GM21723 (cell line): ENCODE measurements at regions not wholly inside any gene's neighbourhood (a gene's known extent, or its start where the extent isn't known, plus 50 kb on each side); places are given as distances from the start of the nearest gene placed in this dataset.
A peak's percentile ranks its signal among the peaks of the same experiment; 100 is the strongest.
"Not testable (repeated sequence)": the region's sequence is repeated elsewhere in the genome, so short reads cannot be mapped to it uniquely, and the experiment has no call there.

Source experiments
- ATAC-seq: cut with Tn5 transposase; IDR thresholded peaks from one replicate; pipeline ENCODE4 v1.9.1; 2021; ENCODE audit warnings: mild to moderate bottlenecking, moderate library complexity; ENCODE audit not compliant: unreplicated experiment

GRCh38 chr2:184305105-184305504, 293.2 kb upstream of the ZNF804A start:
- ATAC-seq: no peak

DNA sequence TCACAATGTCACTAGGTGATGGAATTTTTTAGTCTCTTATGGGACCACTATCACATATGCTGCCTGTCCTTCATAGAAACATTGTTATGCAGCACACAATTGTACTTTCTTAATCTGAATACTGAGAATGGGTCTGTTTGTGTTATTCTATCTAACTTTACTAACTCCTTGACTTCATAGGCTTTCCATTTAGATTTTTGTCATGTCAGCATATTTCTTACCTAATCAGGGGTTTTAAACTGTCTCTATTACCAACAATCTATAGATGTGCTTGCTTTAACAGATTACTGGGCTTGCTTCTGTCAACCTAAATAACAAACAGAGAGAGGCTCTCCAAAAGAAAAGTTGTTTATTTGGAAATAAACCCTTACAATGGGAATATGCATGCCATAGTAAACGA, 289.6 kb upstream of the ZNF804A start:
- no peak for ATAC-seq

- no peak for ATAC-seq
Observed at GRCh38 chr2:184312970-184313369, 285.4 kb upstream of the ZNF804A start.

GRCh38 chr2:184314829-184315228, 283.5 kb upstream of the ZNF804A start:
- no peak for ATAC-seq

- no peak for ATAC-seq
Observed at GRCh38 chr2:184316921-184317320, 281.4 kb upstream of the ZNF804A start.

GRCh38 chr2:184322615-184323014, 275.7 kb upstream of the ZNF804A start:
- no peak for ATAC-seq

- no peak for ATAC-seq
Observed at GRCh38 chr2:184326066-184326465, 272.3 kb upstream of the ZNF804A start.

DNA sequence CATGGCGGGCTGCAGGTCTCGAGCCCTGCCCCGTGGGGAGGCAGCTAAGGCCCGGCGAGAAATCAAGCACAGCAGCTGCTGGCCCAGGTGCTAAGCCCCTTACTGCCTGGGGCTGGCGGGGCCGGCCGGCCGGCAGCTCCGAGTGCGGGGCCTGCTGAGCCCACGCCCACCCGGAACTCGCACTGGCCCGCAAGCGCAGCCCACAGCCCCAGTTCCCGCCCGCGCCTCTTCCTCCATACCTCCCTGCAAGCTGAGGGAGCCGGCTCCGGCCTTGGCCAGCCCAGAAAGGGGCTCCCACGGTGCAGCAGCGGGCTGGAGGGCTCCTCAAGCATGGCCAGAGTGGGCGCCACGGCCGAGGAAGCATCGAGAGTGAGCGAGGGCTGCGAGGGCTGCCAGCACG, 270.5 kb upstream of the ZNF804A start:
- ATAC-seq: not testable (repeated sequence)

DNA sequence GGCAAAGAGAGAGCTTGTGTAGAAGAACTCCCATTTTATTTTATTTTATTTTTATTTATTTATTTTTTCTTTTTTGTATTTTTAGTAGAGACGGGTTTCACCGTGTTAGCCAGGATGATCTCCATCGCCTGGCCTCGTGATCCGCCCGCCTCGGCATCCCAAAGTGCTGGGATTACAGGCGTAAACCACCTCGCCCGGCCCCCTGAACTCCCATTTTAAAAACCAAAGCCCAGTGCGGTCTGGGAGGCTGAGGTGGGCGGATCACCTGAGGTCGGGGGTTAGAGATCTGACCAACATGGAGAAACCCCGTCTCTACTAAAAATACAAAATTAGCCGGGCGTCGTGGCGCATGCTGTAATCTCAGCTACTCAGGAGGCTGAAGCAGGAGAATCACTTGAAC, 267.8 kb upstream of the ZNF804A start:
- ATAC-seq: not testable (repeated sequence)

- no peak for ATAC-seq
Observed at GRCh38 chr2:184336688-184337087, 261.6 kb upstream of the ZNF804A start.

GRCh38 chr2:184338771-184339170, 259.6 kb upstream of the ZNF804A start:
- no peak for ATAC-seq

DNA sequence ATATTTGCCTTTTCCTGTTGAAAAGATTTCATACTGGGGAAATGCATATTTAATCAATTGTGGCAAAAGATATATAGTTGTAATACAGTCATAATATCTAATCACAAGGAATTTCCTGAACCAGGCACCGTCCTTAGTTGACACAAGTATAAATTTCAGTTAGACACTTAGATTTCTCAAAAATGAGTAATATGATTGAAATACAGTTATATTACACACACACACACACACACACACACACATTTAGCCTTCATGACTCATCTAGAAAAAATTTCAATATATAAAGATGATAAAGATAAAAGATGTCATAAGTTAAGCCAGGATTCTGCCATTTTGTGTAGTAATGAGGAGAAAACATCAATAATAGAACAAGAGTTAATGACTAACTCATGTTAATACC, 258.4 kb upstream of the ZNF804A start:
- ATAC-seq: no peak

DNA sequence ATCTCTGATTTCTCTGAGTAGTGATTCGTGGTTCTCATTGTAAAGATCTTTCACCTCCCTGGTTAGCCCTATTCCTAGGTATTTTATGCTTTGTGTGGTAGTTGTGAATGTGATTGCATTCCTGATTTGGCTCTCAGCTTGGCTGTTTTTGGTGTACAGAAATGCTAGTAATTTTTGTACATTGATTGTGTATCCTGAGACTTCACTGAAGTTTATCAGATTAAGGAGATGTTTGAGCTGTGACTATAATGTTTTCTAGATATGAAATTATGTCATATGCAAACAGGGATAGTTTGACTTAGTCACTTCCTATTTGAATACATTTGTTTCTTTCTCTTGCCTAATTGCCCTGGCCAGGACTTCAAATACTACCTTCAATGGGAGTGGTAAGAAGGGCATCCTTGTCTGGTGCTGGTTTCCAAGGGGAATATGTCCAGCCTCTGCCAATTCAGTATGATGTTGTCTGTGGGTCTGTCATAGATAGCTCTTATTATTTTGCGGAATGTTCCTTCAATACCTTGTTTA, 251.9 kb upstream of the ZNF804A start:
- ATAC-seq: no peak

DNA sequence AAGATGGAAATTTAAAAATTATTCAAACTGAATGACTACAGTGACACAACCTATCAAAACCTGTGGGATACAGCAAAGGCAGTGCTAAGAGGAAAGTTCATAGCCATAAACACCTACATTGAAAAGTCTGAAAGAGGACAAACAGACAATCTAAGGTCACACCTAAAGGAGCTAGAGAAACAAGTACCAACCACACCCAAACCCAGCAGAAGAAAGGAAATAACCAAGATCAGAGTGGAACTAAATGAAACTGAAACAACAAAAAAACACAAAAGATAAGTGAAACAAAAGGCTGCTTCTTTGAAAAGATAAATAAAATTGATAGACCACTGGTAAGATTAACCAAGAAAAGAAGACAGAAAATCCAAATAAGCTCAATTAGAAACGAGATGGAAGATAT, 247.2 kb upstream of the ZNF804A start:
- ATAC-seq: no peak

- ATAC-seq: no peak
Observed at GRCh38 chr2:184357033-184357432, 241.3 kb upstream of the ZNF804A start.

- ATAC-seq: no peak
Observed at GRCh38 chr2:184359379-184359778, 238.9 kb upstream of the ZNF804A start.

DNA sequence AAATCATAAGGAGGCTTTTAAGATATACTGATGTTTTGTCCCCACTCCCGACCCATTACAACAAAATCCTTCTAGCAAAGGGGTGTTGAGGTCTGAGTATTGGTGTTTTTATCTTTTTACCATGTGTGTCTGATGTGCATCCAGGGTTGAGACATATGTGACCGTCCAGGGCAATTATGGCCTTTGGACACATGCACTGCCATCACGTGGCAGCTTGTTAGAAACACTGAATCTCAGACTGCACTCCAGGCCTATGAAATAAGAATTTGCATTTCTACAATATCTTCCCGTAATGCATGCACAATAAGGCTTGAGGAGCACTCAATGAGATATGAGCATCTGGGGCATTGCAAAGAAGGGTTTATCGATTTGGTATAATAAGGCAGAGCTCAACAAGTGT, 235.1 kb upstream of the ZNF804A start:
- ATAC-seq: no peak

DNA sequence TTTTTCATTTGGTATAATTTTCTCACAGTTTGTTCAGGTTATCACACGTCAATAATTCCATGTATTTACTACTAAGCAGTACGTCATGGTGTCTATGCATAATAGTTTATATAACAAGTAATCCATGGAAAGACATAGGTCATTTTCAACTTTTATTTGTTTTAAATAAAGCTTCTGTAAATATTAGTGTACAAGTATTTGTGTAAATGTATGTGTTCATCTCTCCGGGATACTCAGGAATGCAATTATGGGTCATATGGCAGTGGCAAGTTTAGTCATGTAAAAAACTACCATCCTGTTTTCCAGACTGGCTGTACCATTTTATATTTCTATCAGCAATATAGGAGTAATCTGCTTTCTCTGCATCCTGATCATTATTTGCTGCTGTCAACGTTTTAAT, 231.1 kb upstream of the ZNF804A start:
- ATAC-seq: no peak

GRCh38 chr2:184369307-184369706, 229.0 kb upstream of the ZNF804A start:
- no peak for ATAC-seq

- peak; percentile 69 for ATAC-seq
Observed at GRCh38 chr2:184370954-184371353, 227.4 kb upstream of the ZNF804A start.

DNA sequence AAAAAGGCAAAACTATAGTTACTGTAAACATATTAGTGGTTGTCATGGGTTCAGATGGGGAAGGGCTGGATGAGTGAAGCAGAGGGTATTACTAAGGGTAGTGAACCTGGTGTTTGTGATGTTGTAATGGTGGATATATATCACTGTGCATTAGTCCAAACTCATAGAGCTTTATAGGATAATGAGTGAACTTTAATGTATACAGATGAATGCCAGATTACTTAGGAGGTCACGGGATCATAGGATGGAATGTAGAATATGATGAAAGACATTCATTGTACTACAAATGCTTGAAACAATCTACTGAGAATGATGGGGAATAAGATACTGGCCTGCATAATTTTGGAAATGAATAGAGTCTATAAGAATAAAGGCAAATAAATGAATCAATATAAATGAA, 226.7 kb upstream of the ZNF804A start:
- no peak for ATAC-seq

DNA sequence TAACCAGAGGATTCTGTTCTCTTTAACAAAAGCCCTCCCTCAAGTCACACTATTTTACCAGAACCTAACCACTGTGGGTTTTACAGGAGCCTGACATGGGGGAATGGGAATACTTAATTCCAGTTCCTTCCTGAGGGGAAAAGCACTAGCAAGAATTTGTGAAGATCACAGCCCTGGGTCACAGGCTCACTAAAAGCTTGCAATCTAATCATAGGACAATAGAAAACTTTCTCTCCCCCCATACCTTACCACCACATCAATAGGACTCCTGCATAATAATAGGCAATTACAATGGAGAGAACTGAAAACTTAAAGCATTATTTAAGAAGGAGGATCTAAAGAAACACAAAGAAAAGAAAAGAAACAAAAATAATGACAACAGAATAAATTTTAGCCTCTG, 225.8 kb upstream of the ZNF804A start:
- ATAC-seq: no peak

- ATAC-seq: no peak
Observed at GRCh38 chr2:184394642-184395041, 203.7 kb upstream of the ZNF804A start.

DNA sequence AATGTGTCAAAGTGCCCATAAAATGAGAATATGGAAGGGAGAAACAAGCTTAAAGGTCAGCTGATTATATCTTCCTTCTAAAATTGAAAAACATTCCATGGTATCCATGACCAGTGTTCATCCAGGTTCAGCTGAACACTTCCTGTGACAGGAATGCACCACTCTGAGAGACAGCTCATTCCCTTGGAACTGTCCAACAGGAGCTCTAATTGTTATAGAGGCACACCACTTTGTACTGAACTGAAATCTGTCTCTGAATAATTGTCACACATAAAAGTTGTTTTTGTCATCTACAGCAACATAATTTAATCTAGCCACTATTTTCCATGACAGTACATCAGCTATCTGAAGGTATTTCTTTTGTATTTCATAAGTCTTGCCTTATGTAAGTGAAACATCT, 195.9 kb upstream of the ZNF804A start:
- no peak for ATAC-seq
